ENCODE measurements at regions not wholly inside any gene's neighbourhood (a gene's known extent, or its start where the extent isn't known, plus 50 kb on each side); places are given as distances from the start of the nearest gene placed in this dataset.

DNA sequence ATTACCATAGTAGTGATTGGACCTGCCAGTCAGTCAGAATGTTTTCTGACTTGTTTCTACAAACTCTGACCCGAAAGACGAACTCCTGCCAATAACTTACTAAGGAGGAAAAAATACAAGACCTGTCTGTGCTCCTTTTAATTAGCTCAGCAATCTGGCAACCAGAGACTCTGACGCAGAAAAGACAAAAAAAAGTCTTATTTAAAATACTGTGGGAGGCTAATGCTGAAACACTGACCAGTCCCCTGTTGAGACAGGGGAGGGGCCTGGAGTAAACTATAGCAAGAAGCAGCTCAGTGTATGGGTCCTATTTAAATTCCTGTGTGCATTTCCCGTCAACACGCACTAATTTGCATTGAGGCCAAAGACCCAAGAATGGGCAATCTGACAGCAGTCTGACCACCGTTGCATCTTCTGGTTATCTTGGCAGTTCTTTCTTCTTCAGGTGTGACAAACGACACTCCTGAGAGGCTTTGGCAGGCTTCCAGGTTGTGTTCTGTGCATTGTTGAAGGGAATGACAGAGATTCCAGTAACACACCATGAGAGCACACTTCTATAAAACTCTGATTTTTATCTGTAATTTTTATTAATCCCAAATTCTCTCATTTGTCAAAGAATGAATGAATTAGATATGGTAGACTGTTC, 1114.3 kb downstream of the IGSF11 start:
- no peak for DNase-seq
- TF ChIP-seq CTCF (IDR thresholded peaks at IDR 0.05) = no peak
- H3K27ac Mint-ChIP-seq = no peak overlapping the region
- no peaks in the 10 kb centered on the region for H3K36me3 Mint-ChIP-seq (ENCODE audit: low read depth)
- peaks cover 29% of the 10 kb centered on the region for H3K4me1 Mint-ChIP-seq
- H3K4me3 Mint-ChIP-seq = no peak overlapping the region
- H3K27me3 Mint-ChIP-seq (ENCODE audit: low read depth, poor library complexity) = no peaks in the 10 kb centered on the region
- no peaks in the 10 kb centered on the region for H3K9me3 Mint-ChIP-seq

- Mint-ChIP-seq H3K9me3 (no peaks in the 10 kb centered on the region), H3K4me3 (no peak overlapping the region), H3K4me1 (peaks cover 29% of the 10 kb centered on the region), H3K36me3 (ENCODE audit: low read depth) (no peaks in the 10 kb centered on the region), H3K27me3 (ENCODE audit: low read depth, poor library complexity) (no peaks in the 10 kb centered on the region), H3K27ac (peak overlapping the region; percentile 83)
- TF ChIP-seq CTCF (IDR thresholded peaks at IDR 0.05) = no peak
- DNase-seq = no peak
Measured at GRCh38 chr3:117921411-117921810, 1113.2 kb downstream of the IGSF11 start.

- no peaks in the 10 kb centered on the region for H3K36me3 Mint-ChIP-seq (ENCODE audit: low read depth)
- DNase-seq = no peak
- H3K4me3 Mint-ChIP-seq = no peak overlapping the region
- H3K27me3 Mint-ChIP-seq (ENCODE audit: low read depth, poor library complexity) = no peaks in the 10 kb centered on the region
- H3K4me1 Mint-ChIP-seq = peaks cover 29% of the 10 kb centered on the region
- TF ChIP-seq CTCF (IDR thresholded peaks at IDR 0.05) = no peak
- H3K27ac Mint-ChIP-seq = no peak overlapping the region
- H3K9me3 Mint-ChIP-seq = no peaks in the 10 kb centered on the region
Measured at GRCh38 chr3:117922039-117922438, 1112.6 kb downstream of the IGSF11 start.

GRCh38 chr3:117926819-117927218, 1107.8 kb downstream of the IGSF11 start:
- Mint-ChIP-seq H3K36me3 (ENCODE audit: low read depth) (no peaks in the 10 kb centered on the region), H3K27me3 (ENCODE audit: low read depth, poor library complexity) (peaks cover 8% of the 10 kb centered on the region), H3K4me1 (peaks cover 11% of the 10 kb centered on the region), H3K27ac (no peak overlapping the region), H3K9me3 (no peaks in the 10 kb centered on the region), H3K4me3 (no peak overlapping the region)
- DNase-seq = no peak
- no peak for TF ChIP-seq CTCF (IDR thresholded peaks at IDR 0.05)

DNA sequence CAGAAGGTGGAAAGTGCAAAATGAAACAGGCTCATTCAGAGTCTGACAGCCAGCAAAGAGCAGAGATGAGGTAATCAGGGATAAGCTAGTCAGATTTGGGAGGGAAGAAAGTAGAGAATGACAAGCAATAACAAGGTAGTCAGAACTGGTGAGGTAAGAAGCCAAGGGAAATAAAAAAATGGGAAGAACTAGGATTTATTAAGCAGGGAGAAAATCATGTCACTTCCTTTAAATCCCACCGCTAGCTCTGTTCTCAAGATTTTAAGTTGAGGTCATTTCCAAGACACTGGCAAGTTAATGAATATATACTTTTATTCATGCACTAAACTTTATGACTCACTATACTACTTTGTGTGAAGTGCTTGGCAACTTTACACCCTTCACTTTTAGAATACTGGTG, 1106.8 kb downstream of the IGSF11 start:
- no peak overlapping the region for H3K4me3 Mint-ChIP-seq
- no peaks in the 10 kb centered on the region for H3K9me3 Mint-ChIP-seq
- no peak overlapping the region for H3K27ac Mint-ChIP-seq
- peaks cover 5% of the 10 kb centered on the region for H3K4me1 Mint-ChIP-seq
- no peaks in the 10 kb centered on the region for H3K36me3 Mint-ChIP-seq (ENCODE audit: low read depth)
- no peak for TF ChIP-seq CTCF (IDR thresholded peaks at IDR 0.05)
- no peak for DNase-seq
- H3K27me3 Mint-ChIP-seq (ENCODE audit: low read depth, poor library complexity) = peaks cover 8% of the 10 kb centered on the region

DNA sequence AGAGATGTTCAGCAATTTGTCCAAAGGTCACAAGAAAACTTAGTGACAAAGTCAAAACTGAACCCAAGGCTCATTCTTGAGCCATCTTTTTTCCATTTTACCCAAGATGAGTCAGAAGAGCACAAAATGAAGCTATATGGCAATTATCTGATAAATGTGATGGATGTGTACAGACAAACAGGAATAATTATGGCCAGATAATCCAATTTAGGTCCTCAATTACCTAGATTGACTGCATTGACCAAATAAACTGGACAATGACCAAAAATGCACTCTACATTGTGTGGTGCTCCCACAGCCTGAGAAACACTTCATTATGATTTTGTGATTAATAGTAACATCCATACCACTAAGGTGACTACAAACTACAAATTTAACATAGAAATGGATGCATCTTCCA, 1105.8 kb downstream of the IGSF11 start:
- Mint-ChIP-seq H3K36me3 (ENCODE audit: low read depth) (no peaks in the 10 kb centered on the region), H3K4me3 (no peak overlapping the region), H3K9me3 (no peaks in the 10 kb centered on the region), H3K27ac (no peak overlapping the region), H3K4me1 (peaks cover 5% of the 10 kb centered on the region), H3K27me3 (ENCODE audit: low read depth, poor library complexity) (peaks cover 8% of the 10 kb centered on the region)
- TF ChIP-seq CTCF (IDR thresholded peaks at IDR 0.05) = no peak
- DNase-seq = no peak

Data from nephron progenitor cell (in vitro differentiated cells).